A673 (cell line): ENCODE measurements at regions not wholly inside any gene's neighbourhood (a gene's known extent, or its start where the extent isn't known, plus 50 kb on each side); places are given as distances from the start of the nearest gene placed in this dataset.

Experiments
- BruUV-seq: library from RNA; stranded (reverse); fragments of 400-500 nt; replicated peaks from 2 replicates; lab custom pipeline; 2021; lab: Mats Ljungman, UMichigan
- CTCF ChIA-PET: fragments of 300-600 bp; sonication (Branson Sonifier 250); formaldehyde crosslinking; loops from one replicate; lab custom pipeline; 2022; ENCODE audit warnings: antibody characterized with exemption; lab: Charles Lee
- POLR2A ChIA-PET: fragments of 300-600 bp; sonication (Branson Sonifier 250); formaldehyde crosslinking; loops from one replicate; lab custom pipeline; 2022; ENCODE audit warnings: antibody characterized with exemption; ENCODE audit not compliant: low non-redundant PET; lab: Charles Lee
- DNase-seq: peaks from one replicate; pipeline ENCODE4 v3.0.0-alpha.2; 2015; ENCODE audit warnings: low spot score
- H3K27ac ChIP-seq: fragments of 200-600 bp; sonication (generic); 2 replicates; pipeline ENCODE4 v1.5.1; 2016; ENCODE audit warnings: mixed run types, low read depth, mild to moderate bottlenecking, mixed read lengths, antibody characterized with exemption, low read length; ENCODE audit not compliant: poor library complexity, severe bottlenecking
- H3K27me3 ChIP-seq: fragments of 200-600 bp; sonication (generic); replicated peaks from 2 replicates; pipeline ENCODE4 v1.6.1; 2017; ENCODE audit warnings: mixed run types, low read depth, mild to moderate bottlenecking, mixed read lengths, antibody characterized with exemption, low read length; ENCODE audit not compliant: insufficient read depth, poor library complexity
- H3K36me3 ChIP-seq: fragments of 200-600 bp; sonication (generic); 2 replicates; pipeline ENCODE4 v1.6.1; 2016; ENCODE audit warnings: mixed run types, mild to moderate bottlenecking, mixed read lengths, antibody characterized with exemption, low read length; ENCODE audit not compliant: insufficient read depth, poor library complexity, severe bottlenecking
- H3K4me1 ChIP-seq: fragments of 200-600 bp; sonication (generic); 2 replicates; pipeline ENCODE4 v1.6.1; 2017; ENCODE audit warnings: mixed run types, mild to moderate bottlenecking, mixed read lengths, antibody characterized with exemption, low read length; ENCODE audit not compliant: insufficient read depth, poor library complexity, severe bottlenecking
- H3K4me3 ChIP-seq: fragments of 200-600 bp; sonication (generic); 2 replicates; pipeline ENCODE4 v1.5.1; 2016; ENCODE audit warnings: low read depth, mixed run types, mild to moderate bottlenecking, mixed read lengths, low read length; ENCODE audit not compliant: poor library complexity, severe bottlenecking
- H3K9me3 ChIP-seq: fragments of 200-600 bp; sonication (generic); 2 replicates; pipeline ENCODE4 v1.6.1; 2016; ENCODE audit warnings: mixed run types, low read depth, mild to moderate bottlenecking, mixed read lengths, antibody characterized with exemption, low read length; ENCODE audit not compliant: poor library complexity, severe bottlenecking
- CTCF ChIP-seq: fragments of 300-800, 200-600 bp; sonication (generic); conservative IDR thresholded peaks from 2 replicates; pipeline ENCODE4 v1.5.1; 2017; ENCODE audit warnings: low read depth, mild to moderate bottlenecking, antibody characterized with exemption, low read length, moderate library complexity, mixed read lengths
- EZH2 ChIP-seq: fragments of 200-600 bp; sonication (generic); IDR thresholded peaks from 2 replicates; pipeline ENCODE4 v1.6.1; 2017; ENCODE audit warnings: borderline replicate concordance, low read depth, mild to moderate bottlenecking, mixed read lengths, antibody characterized with exemption, low read length; ENCODE audit not compliant: poor library complexity, severe bottlenecking
- intact Hi-C: fragments of 100-400 bp; cut with micrococcal nuclease; formaldehyde crosslinking; loops from one replicate; pipeline ENCODE4 v1.10.0; 2022; ENCODE audit not compliant: unreplicated experiment

DNA sequence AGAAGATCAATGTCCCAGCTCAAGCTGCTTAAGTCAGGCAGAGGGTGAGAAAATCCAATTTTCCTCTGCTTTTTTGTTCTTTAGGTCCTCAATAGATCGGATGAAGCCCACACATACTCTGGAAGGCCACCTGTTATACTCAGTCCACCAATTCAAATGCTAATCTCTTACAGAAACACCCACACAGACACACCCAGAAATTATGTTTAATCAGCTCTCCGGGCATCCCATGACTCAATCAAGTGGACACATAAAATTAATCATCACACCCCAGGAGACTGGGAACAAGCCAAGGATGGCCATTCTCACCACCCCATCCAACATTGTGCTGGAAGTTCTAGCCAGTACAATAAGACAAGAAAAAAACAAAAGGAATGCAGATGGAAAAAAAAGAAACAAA, 67.8 kb upstream of the SLC24A5 start:
- POLR2A ChIA-PET = no interaction called here
- CTCF ChIA-PET = no interaction called here
- H3K27me3 ChIP-seq = peaks cover 9% of the 10 kb centered on the region
- peaks cover 1% of the 10 kb centered on the region for H3K4me1 ChIP-seq
- H3K36me3 ChIP-seq = no peaks in the 10 kb centered on the region
- DNase-seq = peak; percentile 14
- no peak overlapping the region for H3K27ac ChIP-seq
- intact Hi-C loops = no loop called here
- BruUV-seq = no TSS peak
- no peak for TF ChIP-seq EZH2
- TF ChIP-seq CTCF = no peak
- H3K9me3 ChIP-seq = no peaks in the 10 kb centered on the region
- no peak overlapping the region for H3K4me3 ChIP-seq

DNA sequence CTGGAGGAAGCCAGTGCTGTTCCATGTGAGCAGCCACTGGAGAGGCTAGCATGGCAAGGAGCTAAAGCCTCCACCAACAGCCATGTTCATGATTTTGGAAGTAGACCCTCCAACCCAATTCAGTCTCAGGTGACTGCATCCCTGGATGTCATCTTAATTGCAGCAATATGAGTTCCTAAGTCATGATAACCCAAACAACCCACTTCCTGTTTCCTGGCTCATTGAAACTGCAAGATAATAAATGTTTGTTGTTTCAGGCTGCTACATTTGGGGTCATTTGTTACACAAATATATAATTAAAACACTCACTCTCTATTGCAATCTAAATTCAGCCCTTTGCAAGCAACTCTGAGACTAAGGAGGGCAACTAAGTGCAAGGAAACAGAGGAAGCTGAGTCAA, 62.4 kb upstream of the SLC24A5 start:
- no TSS peak for BruUV-seq
- no peak overlapping the region for H3K27ac ChIP-seq
- H3K27me3 ChIP-seq = peaks cover 12% of the 10 kb centered on the region
- ChIA-PET POLR2A (no interaction called here), CTCF (no interaction called here)
- DNase-seq = no peak
- H3K4me1 ChIP-seq = peaks cover 15% of the 10 kb centered on the region
- intact Hi-C loops = no loop called here
- H3K4me3 ChIP-seq = no peak overlapping the region
- H3K9me3 ChIP-seq = no peaks in the 10 kb centered on the region
- TF ChIP-seq CTCF = no peak
- no peak for TF ChIP-seq EZH2
- H3K36me3 ChIP-seq = no peaks in the 10 kb centered on the region

DNA sequence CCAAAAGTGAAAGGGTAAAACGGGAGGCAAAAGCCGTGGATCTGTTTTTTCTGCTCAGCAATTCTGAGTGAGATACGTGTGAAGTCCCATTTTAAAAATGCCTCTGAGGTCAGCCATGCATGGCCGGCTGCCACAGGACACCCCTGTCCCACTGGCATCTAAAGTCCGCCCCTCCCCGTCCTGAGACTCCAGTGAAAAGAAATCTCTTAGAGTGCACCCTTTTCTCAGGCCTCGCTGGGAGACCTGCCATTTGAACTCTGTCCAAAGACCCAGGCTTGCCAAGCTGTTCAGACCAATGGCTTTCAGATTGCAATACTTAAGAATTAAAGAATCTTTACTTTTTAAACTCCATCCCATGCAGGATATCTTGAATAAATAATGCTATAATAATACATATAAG, 61.0 kb upstream of the SLC24A5 start:
- ChIA-PET CTCF (no interaction called here), POLR2A (no interaction called here)
- DNase-seq = no peak
- no TSS peak for BruUV-seq
- Histone ChIP-seq H3K27me3 (peaks cover 12% of the 10 kb centered on the region), H3K4me3 (no peak overlapping the region), H3K36me3 (no peaks in the 10 kb centered on the region), H3K4me1 (peaks cover 15% of the 10 kb centered on the region), H3K9me3 (no peaks in the 10 kb centered on the region), H3K27ac (no peak overlapping the region)
- TF ChIP-seq EZH2 (no peak), CTCF (no peak)
- intact Hi-C loops = no loop called here
